Activated CD4-positive, alpha-beta T cell treated with anti-CD3 and anti-CD28 coated beads, Interleukin-2, amount 10 ng/mL, durations not matched to agents 7 days and 5 days (primary cell): ENCODE measurements at regions not wholly inside any gene's neighbourhood (a gene's known extent, or its start where the extent isn't known, plus 50 kb on each side); places are given as distances from the start of the nearest gene placed in this dataset.

Experiments used
- CTCF ChIA-PET: fragments of 350-600 bp; sonication (Branson Sonifier 250); formaldehyde crosslinking; loops from one replicate; lab custom pipeline; 2021; ENCODE audit warnings: antibody characterized with exemption; lab: Charles Lee
- POLR2A ChIA-PET: fragments of 350-600 bp; sonication (Branson Sonifier 250); formaldehyde crosslinking; loops from one replicate; lab custom pipeline; 2021; ENCODE audit warnings: antibody characterized with exemption; lab: Charles Lee
- DNase-seq: peaks from one replicate; pipeline ENCODE4 v3.0.0-alpha.2; 2020
- H3K27ac Mint-ChIP-seq: one replicate; pipeline ENCODE4 v1.8.0; 2021; ENCODE audit warnings: mild to moderate bottlenecking, moderate library complexity, mixed read lengths
- H3K27me3 Mint-ChIP-seq: one replicate; pipeline ENCODE4 v1.8.0; 2021; ENCODE audit warnings: mixed read lengths
- H3K36me3 Mint-ChIP-seq: one replicate; pipeline ENCODE4 v1.8.0; 2021; ENCODE audit warnings: low read depth, mixed read lengths
- H3K4me1 Mint-ChIP-seq: one replicate; pipeline ENCODE4 v1.8.0; 2021; ENCODE audit warnings: mixed read lengths
- H3K4me3 Mint-ChIP-seq: one replicate; pipeline ENCODE4 v1.8.0; 2021; ENCODE audit warnings: mild to moderate bottlenecking, moderate library complexity, mixed read lengths
- H3K9me3 Mint-ChIP-seq: one replicate; pipeline ENCODE4 v1.8.0; 2021; ENCODE audit warnings: mixed read lengths

DNA sequence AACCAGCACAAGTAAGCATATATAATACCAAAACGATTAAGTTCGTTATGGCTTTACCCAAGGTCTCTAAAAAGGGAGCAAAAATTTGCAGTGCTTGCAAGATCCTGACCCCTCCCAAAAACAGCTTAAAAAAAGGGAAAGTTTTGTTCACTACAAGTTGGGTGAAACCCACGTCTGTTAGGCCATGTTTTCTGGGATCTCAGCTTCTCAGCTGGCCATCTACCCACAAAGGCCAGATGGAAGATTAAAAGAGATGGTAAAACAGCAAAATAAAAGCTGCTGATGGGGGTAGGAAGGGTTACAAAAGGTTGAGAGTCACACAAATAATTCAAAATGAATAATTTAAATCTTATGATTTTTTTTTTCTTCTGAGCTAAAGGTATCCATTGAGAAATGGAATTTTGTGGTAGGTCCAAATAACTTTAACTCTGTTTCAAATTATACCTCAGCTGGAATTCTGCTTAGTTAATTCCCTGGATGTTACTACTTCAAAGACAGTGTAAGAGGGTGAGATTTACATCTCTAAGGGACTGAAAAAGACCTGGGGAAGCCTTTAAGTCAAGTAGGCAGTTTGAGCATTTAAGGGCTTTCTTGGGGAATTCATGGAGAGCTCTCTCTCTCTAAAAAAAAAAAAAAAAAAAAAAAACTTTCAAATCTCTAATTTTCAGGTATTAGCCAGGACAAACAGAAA, 185.6 kb upstream of the NAV3 start:
- CTCF ChIA-PET, result interaction anchor here (0.6 to 1.1 kb wide), 3 partner anchors 16 to 94 kb away, joined by 3 to 4 read pairs (median 3); no protein-coding TSS in a partner anchor
- DNase-seq, result no peak
- H3K36me3 Mint-ChIP-seq, result no peaks in the 10 kb centered on the region
- H3K27me3 Mint-ChIP-seq, result no peaks in the 10 kb centered on the region
- no peak overlapping the region for H3K4me3 Mint-ChIP-seq
- POLR2A ChIA-PET, result no interaction called here
- H3K27ac Mint-ChIP-seq, result no peak overlapping the region
- no peaks in the 10 kb centered on the region for H3K4me1 Mint-ChIP-seq
- no peaks in the 10 kb centered on the region for H3K9me3 Mint-ChIP-seq

DNA sequence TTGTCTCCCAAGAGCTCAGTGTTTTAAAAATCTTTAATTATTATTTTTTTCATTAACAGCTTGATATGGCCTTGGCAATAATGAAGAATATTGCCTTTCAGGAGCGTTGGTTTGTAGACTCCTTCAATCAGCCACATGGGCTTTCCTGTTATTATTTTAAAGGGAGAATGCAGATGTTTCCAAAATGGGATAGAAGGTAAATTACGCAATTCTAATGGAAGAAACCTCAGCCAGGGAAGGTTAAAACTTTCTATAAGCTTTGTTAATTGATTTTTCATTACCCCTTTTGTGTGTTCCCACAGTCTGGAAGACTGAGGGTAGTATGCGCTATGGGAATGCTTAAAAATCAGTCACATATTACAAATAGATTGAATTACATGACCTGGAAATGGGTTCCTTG, 188.4 kb upstream of the NAV3 start:
- Mint-ChIP-seq H3K27me3 (no peaks in the 10 kb centered on the region), H3K27ac (no peak overlapping the region), H3K36me3 (no peaks in the 10 kb centered on the region), H3K9me3 (no peaks in the 10 kb centered on the region), H3K4me3 (no peak overlapping the region), H3K4me1 (no peaks in the 10 kb centered on the region)
- CTCF ChIA-PET, result no interaction called here
- POLR2A ChIA-PET, result no interaction called here
- no peak for DNase-seq

DNA sequence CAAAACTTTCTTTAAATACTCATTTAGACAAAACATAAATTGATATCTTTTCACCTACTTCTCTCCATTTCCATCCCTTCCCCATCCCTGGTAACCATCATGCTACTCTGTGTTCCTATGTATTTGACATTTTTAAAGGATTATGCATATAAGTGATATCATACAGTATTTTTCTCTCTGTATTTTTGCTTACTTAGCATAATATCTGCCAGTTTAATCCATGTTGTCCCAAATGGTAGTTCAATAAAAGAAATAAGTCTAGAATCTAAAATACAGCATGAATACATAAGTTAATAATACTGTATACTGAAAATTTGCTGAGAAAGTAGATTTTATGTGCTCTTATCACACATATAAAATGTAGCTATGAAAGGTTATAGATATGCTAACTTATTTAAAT, 190.3 kb upstream of the NAV3 start:
- Mint-ChIP-seq H3K4me1 (no peaks in the 10 kb centered on the region), H3K27me3 (no peaks in the 10 kb centered on the region), H3K36me3 (no peaks in the 10 kb centered on the region), H3K9me3 (no peaks in the 10 kb centered on the region), H3K27ac (no peak overlapping the region), H3K4me3 (no peak overlapping the region)
- ChIA-PET CTCF (no interaction called here), POLR2A (no interaction called here)
- no peak for DNase-seq

DNA sequence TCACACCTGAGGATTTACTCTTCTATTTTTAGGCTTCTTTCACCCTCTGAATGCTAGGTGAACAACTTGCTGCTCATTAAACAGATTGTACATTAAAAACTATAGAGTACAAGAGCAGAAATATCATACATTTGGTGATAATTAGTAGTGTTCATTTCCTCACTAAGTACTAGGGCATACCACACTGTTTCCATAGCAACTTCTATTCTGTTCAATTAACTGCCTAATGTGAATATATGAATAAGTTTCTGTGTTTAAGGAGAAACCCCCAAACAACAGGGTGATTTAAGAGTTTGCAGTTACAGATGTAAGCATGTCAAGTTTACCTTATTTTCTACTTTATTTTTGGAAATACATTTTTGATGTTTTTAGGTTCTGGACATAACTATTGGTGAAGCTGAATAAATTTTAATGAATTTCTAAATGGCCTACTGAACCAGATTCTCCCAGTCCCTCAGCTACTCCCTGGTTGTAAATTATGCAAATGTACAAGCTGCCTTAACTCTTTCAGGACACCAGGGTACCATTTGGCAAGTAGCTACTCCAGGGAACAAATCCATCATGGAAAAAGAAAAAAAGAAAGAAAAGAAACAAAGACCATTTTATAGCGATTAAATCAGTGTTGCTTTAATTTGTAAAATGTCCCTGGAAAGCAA, 199.8 kb upstream of the NAV3 start:
- Mint-ChIP-seq H3K4me1 (no peaks in the 10 kb centered on the region), H3K9me3 (no peaks in the 10 kb centered on the region), H3K36me3 (no peaks in the 10 kb centered on the region), H3K4me3 (no peak overlapping the region), H3K27ac (no peak overlapping the region), H3K27me3 (no peaks in the 10 kb centered on the region)
- POLR2A ChIA-PET, result interaction anchor here (0.7 kb wide), 1 partner anchor 264 kb away, joined by 3 read pairs; no protein-coding TSS in a partner anchor
- no peak for DNase-seq
- CTCF ChIA-PET, result no interaction called here

DNA sequence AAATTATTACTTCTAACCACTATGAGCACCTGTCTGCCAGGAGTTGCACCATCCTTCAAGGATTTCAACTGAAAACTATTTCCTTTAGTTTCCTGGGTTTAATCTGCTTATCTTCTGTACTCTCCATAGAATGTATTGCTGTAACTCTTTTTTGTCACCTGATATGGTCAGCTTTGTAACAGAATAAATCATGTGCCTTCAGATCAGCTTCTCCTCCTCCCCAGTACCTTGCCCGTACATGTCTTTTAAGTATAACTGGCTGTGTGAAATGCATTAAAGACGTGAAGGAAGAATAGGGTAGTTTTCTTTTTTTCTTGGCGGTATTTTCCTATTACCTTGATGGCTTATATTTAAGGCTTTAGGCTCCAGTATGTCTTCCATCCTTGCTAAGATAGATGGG, 200.3 kb upstream of the NAV3 start:
- CTCF ChIA-PET, result no interaction called here
- H3K4me3 Mint-ChIP-seq, result no peak overlapping the region

DNA sequence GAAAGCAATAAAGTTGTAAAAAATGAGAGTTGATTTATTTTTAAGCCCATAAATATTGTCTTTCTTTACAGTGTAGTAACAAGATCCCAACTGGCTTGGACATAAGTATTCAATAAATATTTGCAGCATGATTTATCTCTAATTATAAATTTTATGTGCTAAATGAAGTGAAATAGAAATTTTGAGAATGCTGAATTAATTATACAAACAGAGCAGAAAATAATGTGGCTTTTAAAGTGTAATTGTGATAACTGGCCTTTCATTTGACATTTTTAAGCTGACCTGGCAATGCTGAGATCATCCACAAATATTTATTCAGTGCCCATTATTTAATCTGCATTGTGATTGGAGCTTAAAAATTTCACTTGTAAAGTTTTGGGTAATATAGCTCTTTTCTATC, 201.6 kb upstream of the NAV3 start:
- Mint-ChIP-seq H3K27me3 (no peaks in the 10 kb centered on the region), H3K9me3 (no peaks in the 10 kb centered on the region), H3K4me1 (no peaks in the 10 kb centered on the region), H3K27ac (no peak overlapping the region), H3K36me3 (no peaks in the 10 kb centered on the region), H3K4me3 (no peak overlapping the region)
- no peak for DNase-seq
- ChIA-PET POLR2A (no interaction called here), CTCF (no interaction called here)

More for the DNA sequence above, 200.3 kb upstream of the NAV3 start:
- Mint-ChIP-seq H3K4me1 (no peaks in the 10 kb centered on the region), H3K36me3 (no peaks in the 10 kb centered on the region), H3K27ac (no peak overlapping the region), H3K27me3 (no peaks in the 10 kb centered on the region), H3K9me3 (no peaks in the 10 kb centered on the region)
- POLR2A ChIA-PET, result no interaction called here
- DNase-seq, result no peak

DNA sequence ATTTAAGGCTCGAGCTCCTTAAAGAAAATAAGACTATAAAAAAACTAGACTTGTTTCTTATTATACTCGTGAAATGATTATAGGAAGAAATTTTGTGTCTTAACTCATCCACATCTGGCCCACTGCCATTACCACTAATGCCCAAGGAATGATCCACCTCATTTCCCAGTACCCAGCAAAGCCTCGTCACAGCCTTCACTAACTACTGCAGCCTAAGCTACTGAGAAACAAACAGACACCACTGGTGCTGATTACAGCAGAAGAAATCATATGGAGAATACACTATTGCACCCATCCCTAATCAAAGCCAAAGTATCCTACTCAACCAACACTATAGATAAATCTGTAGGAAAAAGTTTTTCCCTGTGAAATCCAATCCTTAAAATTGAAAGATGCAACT, 205.3 kb upstream of the NAV3 start:
- H3K27me3 Mint-ChIP-seq, result no peaks in the 10 kb centered on the region
- no peak overlapping the region for H3K27ac Mint-ChIP-seq
- H3K36me3 Mint-ChIP-seq, result no peaks in the 10 kb centered on the region
- no peak overlapping the region for H3K4me3 Mint-ChIP-seq
- no peaks in the 10 kb centered on the region for H3K4me1 Mint-ChIP-seq
- no peaks in the 10 kb centered on the region for H3K9me3 Mint-ChIP-seq
- ChIA-PET CTCF (no interaction called here), POLR2A (no interaction called here)
- no peak for DNase-seq

DNA sequence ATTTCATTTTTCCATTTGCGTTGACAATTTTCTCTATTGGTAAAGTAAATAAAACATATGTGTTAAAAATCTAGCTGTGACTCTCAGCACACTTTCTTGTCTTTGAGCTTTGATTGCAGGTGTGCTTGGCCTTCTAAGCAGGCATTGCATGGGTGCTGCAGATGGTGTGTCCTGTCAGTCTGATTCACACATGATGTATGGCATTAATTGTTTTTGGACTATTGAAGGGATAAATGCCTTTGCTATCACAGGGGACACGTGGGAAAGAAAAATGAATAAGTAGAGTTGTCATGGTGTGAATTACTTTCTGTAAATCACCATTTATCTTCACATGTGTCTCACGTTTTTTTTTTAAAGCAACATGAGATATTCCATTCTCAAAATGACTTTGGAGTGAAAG, 211.3 kb upstream of the NAV3 start:
- H3K9me3 Mint-ChIP-seq, result peaks cover 5% of the 10 kb centered on the region
- no peak for DNase-seq
- ChIA-PET CTCF (no interaction called here), POLR2A (no interaction called here)
- no peaks in the 10 kb centered on the region for H3K36me3 Mint-ChIP-seq
- H3K4me3 Mint-ChIP-seq, result no peak overlapping the region
- no peaks in the 10 kb centered on the region for H3K27me3 Mint-ChIP-seq
- H3K27ac Mint-ChIP-seq, result no peak overlapping the region
- H3K4me1 Mint-ChIP-seq, result no peaks in the 10 kb centered on the region

DNA sequence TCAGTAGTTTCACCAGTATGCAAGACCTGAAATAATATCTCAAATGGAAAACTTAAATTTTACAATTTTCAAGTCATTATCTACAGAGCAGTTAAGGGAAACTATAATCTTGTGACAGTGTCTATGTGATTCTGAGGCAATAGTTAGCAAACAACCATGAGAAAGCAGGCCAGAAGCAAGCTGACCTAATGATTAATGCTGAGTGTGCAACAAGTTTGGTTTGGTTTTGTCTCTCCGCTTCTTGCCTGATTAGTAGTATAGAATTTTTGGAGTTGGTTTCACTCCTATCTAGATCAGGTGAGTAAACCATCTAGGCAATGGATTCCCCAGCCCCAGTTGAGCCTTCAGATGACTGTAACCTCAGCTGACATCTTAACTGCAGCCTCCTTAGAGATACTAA, 212.9 kb upstream of the NAV3 start:
- CTCF ChIA-PET, result no interaction called here
- Mint-ChIP-seq H3K27me3 (no peaks in the 10 kb centered on the region), H3K27ac (no peak overlapping the region), H3K9me3 (peaks cover 5% of the 10 kb centered on the region), H3K4me1 (no peaks in the 10 kb centered on the region), H3K4me3 (no peak overlapping the region), H3K36me3 (no peaks in the 10 kb centered on the region)
- no peak for DNase-seq
- POLR2A ChIA-PET, result no interaction called here

DNA sequence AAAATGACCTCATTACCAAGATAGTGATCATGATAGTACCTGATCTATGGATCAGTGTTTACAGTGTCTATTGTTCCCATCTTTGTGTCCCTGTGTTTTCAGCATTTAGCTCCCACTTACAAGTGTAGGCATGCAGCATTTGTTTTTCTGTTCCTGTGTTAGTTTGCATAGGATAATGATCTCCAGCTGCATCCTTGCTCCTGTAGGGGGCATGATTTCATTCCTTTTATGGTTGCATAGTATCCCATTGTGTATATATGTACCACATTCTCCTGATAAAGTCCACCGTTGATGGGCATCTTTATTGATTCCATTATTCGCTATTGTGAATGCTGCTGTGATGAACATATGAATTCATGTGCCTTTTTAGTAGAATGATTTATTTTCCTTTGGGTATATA, 215.4 kb upstream of the NAV3 start:
- Mint-ChIP-seq H3K27ac (no peak overlapping the region), H3K27me3 (no peaks in the 10 kb centered on the region), H3K36me3 (no peaks in the 10 kb centered on the region), H3K4me3 (no peak overlapping the region), H3K4me1 (no peaks in the 10 kb centered on the region), H3K9me3 (peaks cover 5% of the 10 kb centered on the region)
- ChIA-PET CTCF (no interaction called here), POLR2A (no interaction called here)
- DNase-seq, result no peak

DNA sequence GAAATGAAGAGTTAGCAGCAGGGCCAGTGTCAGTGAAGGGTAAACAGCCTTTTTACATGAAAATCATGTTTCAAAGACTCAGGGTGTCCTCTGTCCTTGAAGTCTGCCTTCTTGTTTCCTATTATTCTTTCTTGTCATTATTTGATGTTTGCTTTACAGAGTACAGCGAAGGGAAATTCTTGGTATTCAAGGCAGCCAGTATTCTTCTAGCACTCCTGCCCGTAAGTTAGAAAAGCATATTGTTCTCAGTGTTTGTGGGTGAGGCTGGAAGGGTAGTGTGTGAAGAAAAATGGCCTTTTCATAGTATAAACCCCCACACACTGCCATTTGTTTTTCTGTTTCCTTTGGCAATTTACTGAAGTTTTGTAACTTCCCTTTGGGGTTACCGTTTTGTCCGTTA, 217.3 kb upstream of the NAV3 start:
- H3K9me3 Mint-ChIP-seq, result peaks cover 5% of the 10 kb centered on the region
- ChIA-PET POLR2A (no interaction called here), CTCF (no interaction called here)

DNA sequence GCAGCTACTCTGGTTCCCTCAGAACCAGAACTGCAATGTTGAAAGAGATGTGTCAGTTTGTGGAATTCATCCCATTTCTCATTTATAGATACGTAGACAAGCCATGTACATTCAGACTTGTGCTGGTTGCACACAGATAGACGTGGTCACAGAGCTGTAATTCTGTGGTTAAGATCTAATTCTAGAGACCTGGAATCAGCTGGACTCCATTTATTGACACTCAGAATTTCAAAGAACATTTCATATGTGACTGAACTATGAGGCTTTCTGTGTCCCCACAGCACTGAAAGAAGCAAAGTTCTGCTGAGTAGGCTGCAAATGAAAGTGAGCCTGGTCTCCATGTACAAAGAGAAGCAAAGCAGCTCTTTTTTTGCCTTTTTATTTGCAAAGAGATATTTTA, 220.2 kb upstream of the NAV3 start:
- Mint-ChIP-seq H3K27ac (no peak overlapping the region), H3K9me3 (no peaks in the 10 kb centered on the region), H3K4me1 (no peaks in the 10 kb centered on the region), H3K4me3 (no peak overlapping the region), H3K27me3 (no peaks in the 10 kb centered on the region), H3K36me3 (no peaks in the 10 kb centered on the region)
- ChIA-PET CTCF (no interaction called here), POLR2A (no interaction called here)
- DNase-seq, result no peak

More for the DNA sequence above, 217.3 kb upstream of the NAV3 start:
- DNase-seq, result no peak
- H3K4me3 Mint-ChIP-seq, result no peak overlapping the region
- H3K27me3 Mint-ChIP-seq, result no peaks in the 10 kb centered on the region
- H3K27ac Mint-ChIP-seq, result no peak overlapping the region
- no peaks in the 10 kb centered on the region for H3K36me3 Mint-ChIP-seq
- H3K4me1 Mint-ChIP-seq, result no peaks in the 10 kb centered on the region

DNA sequence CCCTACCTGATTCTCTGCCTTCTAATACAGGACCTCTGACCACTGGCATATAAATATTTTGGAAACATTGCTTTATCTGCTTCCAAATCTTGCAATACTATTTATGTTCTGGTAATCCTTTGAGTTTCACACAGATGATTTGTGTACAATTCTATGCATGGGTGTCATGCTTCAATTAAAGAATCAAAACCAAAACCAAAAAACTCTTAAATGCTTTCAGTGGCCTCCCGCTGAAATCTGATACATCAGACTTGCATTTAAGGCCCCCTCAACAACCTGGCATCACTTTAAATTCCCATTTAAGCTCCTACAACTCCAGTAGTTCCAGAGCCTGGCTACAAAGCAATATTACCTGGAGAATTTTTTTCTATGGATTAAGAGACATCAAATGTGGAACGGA, 221.7 kb upstream of the NAV3 start:
- Mint-ChIP-seq H3K4me3 (no peak overlapping the region), H3K27ac (no peak overlapping the region), H3K27me3 (no peaks in the 10 kb centered on the region), H3K4me1 (no peaks in the 10 kb centered on the region), H3K9me3 (no peaks in the 10 kb centered on the region), H3K36me3 (no peaks in the 10 kb centered on the region)
- POLR2A ChIA-PET, result no interaction called here
- no peak for DNase-seq
- CTCF ChIA-PET, result no interaction called here
